CD4-positive, alpha-beta T cell (primary cell): ENCODE measurements at regions not wholly inside any gene's neighbourhood (a gene's known extent, or its start where the extent isn't known, plus 50 kb on each side); places are given as distances from the start of the nearest gene placed in this dataset.
A peak's percentile ranks its signal among the peaks of the same experiment; 100 is the strongest.

Experiments used
- ATAC-seq: fragments of 200-7000 bp; cut with Tn5 transposase; one replicate; pipeline ENCODE4 v1.10.0; 2022; ENCODE audit warnings: mild to moderate bottlenecking; ENCODE audit not compliant: poor library complexity
- CTCF ChIA-PET: fragments of 350-600 bp; sonication (Branson Sonifier 250); formaldehyde crosslinking; loops from one replicate; lab custom pipeline; 2021; ENCODE audit warnings: antibody characterized with exemption, inconsistent platforms; lab: Charles Lee
- POLR2A ChIA-PET: fragments of 350-600 bp; sonication (Branson Sonifier 250); formaldehyde crosslinking; loops from one replicate; lab custom pipeline; 2021; ENCODE audit warnings: antibody characterized with exemption, inconsistent platforms; lab: Charles Lee
- DNase-seq, 14 experiments: peaks; one replicate each; pipeline ENCODE4 v3.0.0-alpha.2; 2013 to 2020; ENCODE audit warnings: mixed read lengths in 2 of 14
- H3K27ac ChIP-seq, 2 donors: one replicate each; pipeline versions ENCODE4 v1.5.1 to v1.7.0; 2013; ENCODE audit warnings: low read length in 2 of 2, low read depth in 1 of 2, mild to moderate bottlenecking in 1 of 2
- H3K27me3 ChIP-seq, 2 experiments: 1 replicate in 1 of 2; 2 replicates in 1 of 2; pipeline versions ENCODE4 v1.6.1 to v1.7.0; 2013; ENCODE audit warnings: low read length in 2 of 2, control low read depth in 1 of 2, mild to moderate bottlenecking in 1 of 2, moderate library complexity in 1 of 2; ENCODE audit not compliant: insufficient read depth in 2 of 2, control insufficient read depth in 1 of 2
- H3K36me3 ChIP-seq: one replicate; pipeline ENCODE4 v1.6.1; 2013; ENCODE audit warnings: low read length, control low read depth; ENCODE audit not compliant: insufficient read depth
- H3K4me1 ChIP-seq: one replicate; pipeline ENCODE4 v1.6.1; 2013; ENCODE audit warnings: low read length, control low read depth; ENCODE audit not compliant: insufficient read depth
- H3K4me3 ChIP-seq: one replicate; pipeline ENCODE4 v1.5.1; 2013; ENCODE audit warnings: mild to moderate bottlenecking, low read length, moderate library complexity
- H3K9me3 ChIP-seq, 2 experiments: 1 replicate in 1 of 2; 2 replicates in 1 of 2; pipeline versions ENCODE4 v1.6.1 to v1.7.0; 2013; ENCODE audit warnings: low read length in 2 of 2, mild to moderate bottlenecking in 2 of 2, control low read depth in 1 of 2, moderate library complexity in 1 of 2; ENCODE audit not compliant: control insufficient read depth in 1 of 2, insufficient read depth in 1 of 2
- H3K27ac Mint-ChIP-seq: one replicate; pipeline ENCODE4 v1.8.0; 2020; ENCODE audit warnings: mixed read lengths
- H3K27me3 Mint-ChIP-seq: one replicate; pipeline ENCODE4 v1.8.0; 2021; ENCODE audit warnings: mixed read lengths
- H3K36me3 Mint-ChIP-seq: one replicate; pipeline ENCODE4 v1.8.0; 2021; ENCODE audit warnings: low read depth, mixed read lengths
- H3K4me1 Mint-ChIP-seq: one replicate; pipeline ENCODE4 v1.8.0; 2021; ENCODE audit warnings: low read depth, mixed read lengths
- H3K4me3 Mint-ChIP-seq: one replicate; pipeline ENCODE4 v1.8.0; 2020; ENCODE audit warnings: mild to moderate bottlenecking, mixed read lengths
- H3K9me3 Mint-ChIP-seq: one replicate; pipeline ENCODE4 v1.8.0; 2020; ENCODE audit warnings: mixed read lengths
- CTCF ChIP-seq: fragments of 200-600 bp; IDR thresholded peaks from one replicate; pipeline ENCODE4 v1.8.0; 2022; ENCODE audit warnings: antibody characterized with exemption, mild to moderate bottlenecking
- intact Hi-C, 2 experiments: fragments of 100-400 bp; cut with DNase I in 1 of 2; cut with micrococcal nuclease in 1 of 2; formaldehyde crosslinking; loops; one replicate each; pipeline versions ENCODE4 v1.15.1 to v1.9.0; 2023 to 2025; cut with DNase I, micrococcal nuclease

GRCh38 chr17:34521955-34522354 lies 57.4 kb upstream of the TMEM132E start:
- H3K27ac Mint-ChIP-seq = no peak overlapping the region
- no peak overlapping the region for H3K4me3 Mint-ChIP-seq
- DNase-seq = no peak
- TF ChIP-seq CTCF = no peak
- ChIA-PET POLR2A (no interaction called here), CTCF (no interaction called here)
- H3K4me3 ChIP-seq = no peak overlapping the region
- no peaks in the 10 kb centered on the region for H3K27me3 Mint-ChIP-seq
- intact Hi-C loops = no loop called here
- no peaks in the 10 kb centered on the region for H3K4me1 Mint-ChIP-seq
- ATAC-seq = no peak
- H3K9me3 ChIP-seq = no peaks in the 10 kb centered on the region
- no peaks in the 10 kb centered on the region for H3K9me3 Mint-ChIP-seq
- H3K4me1 ChIP-seq = no peaks in the 10 kb centered on the region
- H3K36me3 Mint-ChIP-seq = no peaks in the 10 kb centered on the region
- no peak overlapping the region for H3K27ac ChIP-seq
- H3K36me3 ChIP-seq = no peaks in the 10 kb centered on the region
- peaks cover 0 to 2% of the 10 kb centered on the region in 2 experiments for H3K27me3 ChIP-seq

GRCh38 chr17:34519282-34519681 lies 60.1 kb upstream of the TMEM132E start:
- no peaks in the 10 kb centered on the region for H3K9me3 ChIP-seq
- Mint-ChIP-seq H3K27me3 (peaks cover 9% of the 10 kb centered on the region), H3K4me1 (no peaks in the 10 kb centered on the region), H3K4me3 (no peak overlapping the region), H3K27ac (no peak overlapping the region), H3K9me3 (no peaks in the 10 kb centered on the region), H3K36me3 (no peaks in the 10 kb centered on the region)
- no peaks in the 10 kb centered on the region for H3K36me3 ChIP-seq
- ChIA-PET POLR2A (no interaction called here), CTCF (no interaction called here)
- H3K4me1 ChIP-seq = no peaks in the 10 kb centered on the region
- peak in 2 of 14 experiments; percentile 8 to 17 for DNase-seq
- intact Hi-C loops = no loop called here
- no peak overlapping the region for H3K4me3 ChIP-seq
- H3K27ac ChIP-seq = no peak overlapping the region
- TF ChIP-seq CTCF = no peak
- H3K27me3 ChIP-seq = peaks cover 0 to 8% of the 10 kb centered on the region in 2 experiments
- ATAC-seq = no peak

- Mint-ChIP-seq H3K4me1 (no peaks in the 10 kb centered on the region), H3K4me3 (no peak overlapping the region), H3K27ac (no peak overlapping the region), H3K9me3 (no peaks in the 10 kb centered on the region), H3K36me3 (no peaks in the 10 kb centered on the region), H3K27me3 (peaks cover 9% of the 10 kb centered on the region)
- ChIA-PET POLR2A (no interaction called here), CTCF (no interaction called here)
- H3K4me3 ChIP-seq = no peak overlapping the region
- H3K9me3 ChIP-seq = no peaks in the 10 kb centered on the region
- ATAC-seq = no peak
- H3K36me3 ChIP-seq = no peaks in the 10 kb centered on the region
- intact Hi-C loops = no loop called here
- no peak for TF ChIP-seq CTCF
- no peak overlapping the region for H3K27ac ChIP-seq
- DNase-seq = no peak
- H3K4me1 ChIP-seq = no peaks in the 10 kb centered on the region
- peaks cover 0 to 15% of the 10 kb centered on the region in 2 experiments for H3K27me3 ChIP-seq
Observed at GRCh38 chr17:34517406-34517805, 62.0 kb upstream of the TMEM132E start.
